ENCODE measurements at regions not wholly inside any gene's neighbourhood (a gene's known extent, or its start where the extent isn't known, plus 50 kb on each side); places are given as distances from the start of the nearest gene placed in this dataset.
A peak's percentile ranks its signal among the peaks of the same experiment; 100 is the strongest.

DNA sequence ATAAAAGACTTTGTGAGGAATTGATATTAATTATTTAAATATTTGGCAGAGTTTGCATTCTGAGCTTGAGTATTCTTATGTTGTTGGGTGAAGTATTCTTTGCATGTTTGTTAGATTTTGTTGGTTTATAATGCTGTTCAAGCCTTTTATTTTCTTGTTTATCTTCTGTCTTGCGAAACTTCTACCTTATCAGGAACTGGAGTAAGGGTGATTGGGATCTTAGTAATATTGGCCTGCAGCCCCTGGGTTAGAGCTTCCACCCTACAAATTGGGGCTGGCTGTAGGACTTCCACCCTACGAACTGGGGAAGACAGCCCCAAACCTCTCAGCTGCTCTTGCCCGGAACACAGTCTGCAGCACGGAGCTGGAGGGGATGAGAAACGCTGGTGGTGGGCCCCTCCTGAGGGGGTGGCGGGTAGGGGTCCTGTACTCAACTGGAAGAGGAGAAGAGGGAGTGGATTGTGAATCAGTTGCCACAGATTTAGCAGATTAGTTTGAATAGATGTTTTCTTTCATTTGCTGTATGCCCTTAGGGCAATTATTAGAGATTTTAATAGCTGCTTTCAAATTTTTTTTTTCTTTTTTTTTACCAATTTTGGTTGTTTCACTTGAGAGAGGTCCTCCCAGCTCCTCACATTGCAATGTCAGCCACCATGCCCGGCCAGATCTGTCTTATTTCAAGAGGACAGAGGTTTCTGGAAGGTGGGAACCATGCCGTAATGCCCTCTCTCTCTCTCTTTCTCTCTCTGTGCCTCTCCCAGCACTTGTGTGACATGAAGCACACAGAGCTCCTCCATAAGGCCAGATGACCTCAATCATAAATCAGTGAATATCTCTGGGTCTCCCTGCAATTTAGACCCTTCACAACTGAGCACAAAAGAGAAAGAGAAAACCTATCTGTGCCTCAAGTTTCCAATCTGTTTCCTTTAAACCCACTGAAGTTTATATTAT lies 123.4 kb downstream of the DICER1 start:
- H3K14ac ChIP-seq (ENCODE audit: insufficient read length): no peak overlapping the region
- H4K91ac ChIP-seq (replicated peaks; ENCODE audit: insufficient read length, low read length): no peak overlapping the region
- H3K18ac ChIP-seq (ENCODE audit: extremely low read depth, low read length): no peak overlapping the region
- H3K56ac ChIP-seq (replicated peaks; ENCODE audit: insufficient read length, low read depth, low read length): no peak overlapping the region
- no peak overlapping the region for H4K5ac ChIP-seq (ENCODE audit: insufficient read length, low read depth, low read length)
- no peak overlapping the region for H3K4me3 ChIP-seq (ENCODE audit: extremely low read depth in 1 of 4, insufficient read depth in 2 of 4, low read depth in 3 of 4, low read length in 4 of 4)
- no peaks in the 10 kb centered on the region for H4K20me1 ChIP-seq (replicated peaks in 1 of 2; ENCODE audit: control insufficient read depth in 1 of 2, insufficient read depth in 2 of 2, low read length in 2 of 2)
- H3K4ac ChIP-seq (replicated peaks; ENCODE audit: insufficient read length, low read depth, low read length): no peak overlapping the region
- WGBS, 2 experiments (ENCODE audit: extremely low coverage in 1 of 2, insufficient coverage in 1 of 2, insufficient read length in 1 of 2, insufficient replicate concordance in 2 of 2, low coverage in 1 of 2, low lambda C conversion rate in 2 of 2, missing lambda C conversion rate in 1 of 2): 87% methylated on average over 8 of the region's 8 CpGs; no CpG with 5 or more reads in 1 of the 2 experiments
- no peak overlapping the region for H3K9ac ChIP-seq (replicated peaks in 1 of 4; ENCODE audit: extremely low read depth in 1 of 4, low read depth in 3 of 4, low read length in 3 of 4)
- no peak overlapping the region for H2AFZ ChIP-seq (ENCODE audit: low read length)
- H2BK15ac ChIP-seq (ENCODE audit: low read length): no peak overlapping the region
- no peak overlapping the region for H2BK5ac ChIP-seq (ENCODE audit: low read depth, low read length)
- no peaks in the 10 kb centered on the region for H3K79me2 ChIP-seq (ENCODE audit: control insufficient read depth in 1 of 2, insufficient read depth in 2 of 2, low read length in 2 of 2)
- no peaks in the 10 kb centered on the region for H3K36me3 ChIP-seq (ENCODE audit: control insufficient read depth in 2 of 4, insufficient read depth in 4 of 4, low read length in 3 of 4)
- no peak overlapping the region for H3K27ac ChIP-seq (ENCODE audit: low read depth, low read length)
- H3K4me1 ChIP-seq (replicated peaks in 1 of 4; ENCODE audit: control insufficient read depth in 3 of 4, insufficient read depth in 4 of 4, low read length in 3 of 4): peaks cover 0 to 3% (median 0%) of the 10 kb centered on the region in 4 experiments; a peak in 1 of 7 replicates
- ChIA-PET POLR2A (ENCODE audit: partially characterized antibody) (no interaction called here), CTCF (ENCODE audit: partially characterized antibody) (interaction anchor here (0.6 to 1.3 kb wide), 3 partner anchors 14 to 343 kb away, joined by 3 read pairs; no protein-coding TSS in a partner anchor)
- H3K27me3 ChIP-seq (replicated peaks in 1 of 4; ENCODE audit: control insufficient read depth in 3 of 4, extremely low read depth in 1 of 4, insufficient read depth in 3 of 4, low read length in 3 of 4): no peaks in the 10 kb centered on the region
- no peak overlapping the region for H4K8ac ChIP-seq (ENCODE audit: extremely low read depth, insufficient read depth, low read length)
- H3K23me2 ChIP-seq (ENCODE audit: low read depth, low read length): no peaks in the 10 kb centered on the region
- DNase-seq (ENCODE audit: low read depth in 1 of 2, low spot score in 2 of 2) (peak in 1 of 2 experiments; percentile 19), FAIRE-seq (no peak)
- no peaks in the 10 kb centered on the region for H3K79me1 ChIP-seq (ENCODE audit: low read depth, low read length)
- H3K4me2 ChIP-seq (ENCODE audit: insufficient read depth in 1 of 2, low read depth in 2 of 2, low read length in 2 of 2): no peak overlapping the region
- H2AK5ac ChIP-seq (ENCODE audit: low read depth, low read length): no peak overlapping the region
- no peak overlapping the region for H3K23ac ChIP-seq (ENCODE audit: insufficient read length)
- H2BK120ac ChIP-seq (replicated peaks; ENCODE audit: low read depth, low read length): no peak overlapping the region
- no peaks in the 10 kb centered on the region; a peak in 1 of 4 replicates for H3K9me3 ChIP-seq (ENCODE audit: insufficient read depth in 2 of 2, low read depth in 1 of 2, low read length in 1 of 2)
- no peak overlapping the region for H2BK20ac ChIP-seq (ENCODE audit: low read length)
- H2BK12ac ChIP-seq (ENCODE audit: low read depth, low read length): no peak overlapping the region
- TF ChIP-seq RBBP5 (IDR thresholded peaks at IDR 0.05; ENCODE audit: borderline replicate concordance, low read depth, low read length): no peak
- no peak for TF ChIP-seq KDM5A (IDR thresholded peaks at IDR 0.05; ENCODE audit: low read length)

Data from H1 (cell line).